Brain microvascular endothelial cell (primary cell): ENCODE measurements at regions not wholly inside any gene's neighbourhood (a gene's known extent, or its start where the extent isn't known, plus 50 kb on each side); places are given as distances from the start of the nearest gene placed in this dataset.

ENCODE experiments used
- DNase-seq: peaks from one replicate; pipeline ENCODE4 v3.0.0-alpha.2; 2020
- H3K27ac ChIP-seq: fragments of 250-450 bp; sonication (Bioruptor Pico); 2 replicates; pipeline ENCODE4 v1.5.1; 2020; ENCODE audit warnings: mild to moderate bottlenecking, moderate library complexity
- H3K27me3 ChIP-seq: fragments of 250-450 bp; sonication (Bioruptor Pico); replicated peaks from 2 replicates; pipeline ENCODE4 v1.5.1; 2020; ENCODE audit warnings: mild to moderate bottlenecking
- H3K36me3 ChIP-seq: fragments of 250-450 bp; sonication (Bioruptor Pico); replicated peaks from 2 replicates; pipeline ENCODE4 v1.5.1; 2020; ENCODE audit warnings: mild to moderate bottlenecking
- H3K4me3 ChIP-seq: 2 replicates; pipeline ENCODE4 v1.5.1; 2011; ENCODE audit warnings: low read depth, mild to moderate bottlenecking, control low read depth, low read length, moderate library complexity
- CTCF ChIP-seq: IDR thresholded peaks from 2 replicates; pipeline ENCODE4 v1.5.1; 2011; ENCODE audit warnings: low read depth, mild to moderate bottlenecking, moderate library complexity, low read length, control low read depth, inconsistent platforms; ENCODE audit errors: missing control alignments
- in situ Hi-C: cut with HindIII; loops from 2 replicates; pipeline ENCODE4 v1.10.0; 2017; ENCODE audit warnings: low sequenced_read_pairs, low pct_ligation_motif_present

GRCh38 chr5:89851911-89852310 lies 557.6 kb downstream of the CETN3 start:
- no peak for TF ChIP-seq CTCF
- H3K27me3 ChIP-seq: no peaks in the 10 kb centered on the region
- no peak overlapping the region for H3K4me3 ChIP-seq
- H3K27ac ChIP-seq: no peak overlapping the region
- no peaks in the 10 kb centered on the region for H3K36me3 ChIP-seq
- no peak for DNase-seq
- in situ Hi-C loops: no loop called here

- DNase-seq: no peak
- H3K27me3 ChIP-seq: no peaks in the 10 kb centered on the region
- no peak for TF ChIP-seq CTCF
- no peaks in the 10 kb centered on the region for H3K36me3 ChIP-seq
- H3K27ac ChIP-seq: no peak overlapping the region
- no peak overlapping the region for H3K4me3 ChIP-seq
- in situ Hi-C loops: no loop called here
These were observed 559.1 kb downstream of the CETN3 start for GRCh38 chr5:89850513-89850865.

GRCh38 chr5:89849830-89850512 lies 559.6 kb downstream of the CETN3 start:
- no peak for TF ChIP-seq CTCF
- Histone ChIP-seq H3K36me3 (no peaks in the 10 kb centered on the region), H3K4me3 (no peak overlapping the region), H3K27ac (no peak overlapping the region), H3K27me3 (no peaks in the 10 kb centered on the region)
- DNase-seq: no peak
- in situ Hi-C loops: no loop called here

DNA sequence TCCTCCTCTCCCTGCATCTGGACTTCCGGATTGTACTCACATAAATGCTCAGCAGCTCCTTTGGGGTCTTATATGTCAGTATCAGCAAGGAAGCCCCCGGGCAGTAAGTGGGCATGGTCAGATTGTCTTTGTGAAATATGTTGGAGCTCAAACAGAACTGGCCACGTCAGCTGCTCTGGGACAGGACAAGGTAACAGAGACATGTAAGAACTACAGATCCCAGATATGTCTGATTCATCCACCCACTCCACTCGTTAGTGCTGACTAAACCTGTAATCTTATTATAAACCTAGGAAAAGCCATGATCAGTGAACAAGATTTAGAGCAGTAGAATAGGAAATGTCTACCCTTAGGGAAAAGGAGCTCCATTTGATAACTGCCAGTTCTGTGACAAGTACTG lies 561.8 kb downstream of the CETN3 start:
- in situ Hi-C loops: no loop called here
- no peaks in the 10 kb centered on the region for H3K36me3 ChIP-seq
- TF ChIP-seq CTCF: no peak
- H3K27ac ChIP-seq: no peak overlapping the region
- no peak for DNase-seq
- no peak overlapping the region for H3K4me3 ChIP-seq
- H3K27me3 ChIP-seq: no peaks in the 10 kb centered on the region

- Histone ChIP-seq H3K4me3 (no peak overlapping the region), H3K36me3 (no peaks in the 10 kb centered on the region), H3K27ac (no peak overlapping the region), H3K27me3 (no peaks in the 10 kb centered on the region)
- no peak for DNase-seq
- TF ChIP-seq CTCF: no peak
- in situ Hi-C loops: no loop called here
These were observed 565.0 kb downstream of the CETN3 start for GRCh38 chr5:89844548-89844947.

DNA sequence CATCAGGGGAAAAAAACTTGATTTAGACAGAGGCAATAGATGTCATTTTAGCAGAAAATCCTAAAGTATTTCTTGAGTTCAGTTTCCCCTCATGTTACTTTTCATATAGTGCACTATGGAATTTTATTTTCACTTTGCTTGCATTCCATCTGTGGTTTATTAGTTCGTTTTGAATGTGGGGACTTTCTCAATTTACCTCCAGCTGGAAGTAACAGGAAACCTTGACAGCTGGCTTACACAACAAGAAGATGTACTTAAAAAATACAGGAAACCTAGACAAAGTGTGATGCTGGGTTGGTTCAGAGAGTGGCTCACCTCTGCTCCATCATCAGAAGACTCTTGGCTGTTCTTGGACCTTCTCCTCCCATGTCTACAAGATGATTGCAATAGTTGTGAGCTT lies 567.0 kb downstream of the CETN3 start:
- TF ChIP-seq CTCF: no peak
- no peak for DNase-seq
- no peaks in the 10 kb centered on the region for H3K36me3 ChIP-seq
- no peak overlapping the region for H3K4me3 ChIP-seq
- H3K27ac ChIP-seq: no peak overlapping the region
- no peaks in the 10 kb centered on the region for H3K27me3 ChIP-seq
- in situ Hi-C loops: no loop called here
